ENCODE measurements at regions not wholly inside any gene's neighbourhood (a gene's known extent, or its start where the extent isn't known, plus 50 kb on each side); places are given as distances from the start of the nearest gene placed in this dataset.
"Not testable (repeated sequence)": the region's sequence is repeated elsewhere in the genome, so short reads cannot be mapped to it uniquely, and the experiment has no call there.

DNA sequence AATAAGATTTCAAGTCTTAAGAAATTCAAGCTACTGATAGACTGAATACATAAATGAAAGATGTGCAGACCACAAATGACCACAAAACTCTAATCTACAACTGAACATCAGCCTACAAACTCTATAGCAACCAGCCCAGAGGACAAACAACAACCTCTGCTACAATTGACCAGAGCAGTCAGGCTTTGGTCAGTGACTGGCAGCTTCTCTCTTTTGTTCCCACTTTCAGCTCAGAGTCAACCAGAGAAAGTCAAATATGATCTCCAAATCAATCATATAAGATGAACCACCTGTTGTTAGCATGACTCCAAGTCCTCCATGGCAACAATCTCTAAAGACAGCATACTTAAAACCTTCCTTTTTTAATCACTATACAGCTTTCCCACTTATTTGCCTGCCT lies 996.2 kb downstream of the SUCLG1 start:
- no peak overlapping the region for H3K4me3 ChIP-seq (ENCODE audit: low read length)
- no peak for DNase-seq (ENCODE audit: low read depth, low spot score)

DNA sequence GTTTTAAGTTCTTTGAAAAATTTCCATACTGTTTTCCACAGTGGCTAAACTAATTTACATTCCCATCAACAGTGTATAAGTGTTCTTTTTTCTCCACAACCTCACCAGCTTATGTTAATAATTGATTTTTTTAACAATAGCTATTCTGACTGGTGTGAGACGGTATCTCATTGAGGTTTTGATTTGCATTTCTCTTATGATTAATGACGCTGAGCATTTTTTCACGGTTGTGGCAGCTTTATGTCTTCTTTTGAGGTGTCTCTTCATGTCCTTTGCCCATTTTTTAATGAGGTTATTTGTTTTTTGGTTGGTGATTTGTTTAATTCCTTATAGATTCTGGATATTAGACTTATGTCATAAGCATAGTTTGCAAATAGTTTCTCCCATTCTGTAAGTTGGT lies 997.9 kb downstream of the SUCLG1 start:
- no peak for DNase-seq (ENCODE audit: low read depth, low spot score)
- H3K4me3 ChIP-seq (ENCODE audit: low read length), result no peak overlapping the region

DNA sequence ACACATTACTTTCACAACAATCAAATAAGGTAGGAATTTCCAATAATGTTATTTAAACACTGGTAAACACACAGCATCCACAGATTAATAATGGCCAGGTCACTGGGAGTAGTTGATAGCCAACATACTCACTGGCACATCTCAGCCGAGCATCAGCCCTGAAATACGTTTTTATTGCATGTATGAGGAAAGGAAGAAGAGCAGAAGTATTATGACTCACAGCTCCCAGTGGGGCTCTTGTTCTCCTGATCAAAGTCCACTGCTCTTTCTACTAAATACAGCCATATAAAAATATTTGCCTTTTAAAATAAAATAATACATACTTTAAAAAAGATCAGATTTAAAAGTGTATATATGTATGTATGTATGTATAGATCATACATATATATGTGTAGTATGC lies 999.6 kb downstream of the SUCLG1 start:
- no peak for DNase-seq (ENCODE audit: low read depth, low spot score)
- no peak overlapping the region for H3K4me3 ChIP-seq (ENCODE audit: low read length)

DNA sequence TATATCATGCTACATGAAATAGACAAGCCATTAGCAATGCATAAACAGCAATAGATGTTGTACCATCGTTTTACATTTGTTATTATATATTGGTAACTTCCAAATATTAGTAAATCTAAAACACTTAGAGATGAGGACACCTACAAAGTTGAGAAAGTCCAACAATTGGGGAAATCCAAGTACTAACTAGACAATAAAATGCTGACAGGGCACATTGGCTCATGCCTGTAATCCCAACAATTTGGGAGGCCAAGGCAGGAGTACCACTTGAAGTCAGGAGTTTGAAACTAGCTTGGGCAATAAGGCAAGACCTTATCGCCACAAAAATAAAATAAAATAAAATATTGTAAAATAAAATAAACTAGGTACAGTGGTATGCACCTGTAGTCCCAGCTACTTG lies 1023.1 kb downstream of the SUCLG1 start:
- no peak overlapping the region for H3K4me3 ChIP-seq (ENCODE audit: low read length)
- no peak for DNase-seq (ENCODE audit: low read depth, low spot score)

DNA sequence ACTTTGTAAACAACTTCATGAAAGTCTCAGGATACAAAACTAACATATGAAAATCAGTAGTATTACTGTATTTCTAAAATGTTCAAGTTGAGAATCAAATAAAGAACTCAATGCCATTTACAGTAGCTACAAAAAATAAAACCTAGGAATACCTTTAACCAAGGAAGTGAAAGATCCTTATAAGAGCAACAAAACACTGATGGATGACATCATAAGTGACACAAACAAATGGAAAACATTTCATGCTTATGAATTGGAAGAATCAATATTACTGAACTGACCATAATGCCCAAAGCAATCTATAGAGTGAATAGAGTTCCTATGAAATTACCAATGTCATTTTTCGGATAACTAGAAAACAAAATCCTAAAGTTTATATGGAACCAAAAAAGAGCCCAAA lies 1038.1 kb downstream of the SUCLG1 start:
- DNase-seq (ENCODE audit: low read depth, low spot score), result no peak
- no peak overlapping the region for H3K4me3 ChIP-seq (ENCODE audit: low read length)

DNA sequence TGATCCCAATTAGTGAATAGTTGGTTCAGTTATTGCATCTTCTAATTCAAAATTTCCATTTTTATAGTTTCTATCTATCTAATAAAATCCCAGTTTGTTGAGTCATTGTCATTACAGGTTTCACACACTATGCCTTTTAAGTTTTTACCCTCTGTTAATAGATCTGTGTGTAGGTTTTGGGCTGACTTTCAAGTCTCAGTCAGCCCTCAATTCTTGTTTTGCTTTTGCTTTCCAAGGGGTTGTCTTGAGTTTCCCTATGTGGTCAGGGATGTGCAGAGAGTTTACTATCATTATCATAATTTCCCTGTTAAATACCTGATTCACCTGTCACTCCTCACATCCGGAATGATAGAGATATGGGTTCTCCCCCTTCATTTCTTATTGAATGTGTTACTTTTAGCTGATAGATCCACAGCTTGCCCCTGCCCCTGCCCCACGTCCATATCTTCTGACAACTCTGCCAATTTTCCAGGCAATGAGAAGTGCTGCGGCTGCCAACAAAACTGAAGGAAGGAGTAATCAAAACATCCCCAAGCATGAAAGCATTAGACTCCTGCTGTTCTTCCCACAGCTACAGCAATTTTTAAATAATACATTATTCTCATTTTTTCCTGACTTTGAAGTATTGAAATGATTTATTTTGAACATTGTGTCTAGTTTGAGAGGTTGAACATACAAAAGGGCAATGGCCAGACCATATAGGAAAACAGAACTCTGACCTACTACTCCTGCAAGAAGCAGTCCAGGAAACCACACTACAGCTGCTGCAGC lies 1064.8 kb downstream of the SUCLG1 start:
- no peak for DNase-seq (ENCODE audit: low read depth, low spot score)
- H3K4me3 ChIP-seq (ENCODE audit: low read length), result no peak overlapping the region

DNA sequence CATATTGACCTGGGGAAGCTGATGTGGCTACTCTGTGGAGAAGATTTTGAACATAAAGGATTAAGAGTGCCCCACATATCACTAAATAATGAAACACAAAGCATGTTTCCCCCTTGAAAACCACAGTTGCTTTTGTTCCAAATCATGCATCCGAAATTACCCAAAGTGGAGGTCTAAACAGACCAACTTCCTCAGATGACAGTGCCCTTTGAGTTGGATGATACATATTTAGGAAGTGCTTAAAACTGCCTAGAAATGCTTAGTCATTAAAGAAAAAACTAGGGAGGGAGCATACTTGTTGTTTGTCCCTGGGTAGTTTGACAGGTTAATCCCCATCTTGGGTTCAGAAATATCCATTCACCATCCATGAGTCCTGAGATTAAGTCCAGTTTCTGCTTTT lies 1070.3 kb downstream of the SUCLG1 start:
- no peak for DNase-seq (ENCODE audit: low read depth, low spot score)
- H3K4me3 ChIP-seq (ENCODE audit: low read length), result no peak overlapping the region

DNA sequence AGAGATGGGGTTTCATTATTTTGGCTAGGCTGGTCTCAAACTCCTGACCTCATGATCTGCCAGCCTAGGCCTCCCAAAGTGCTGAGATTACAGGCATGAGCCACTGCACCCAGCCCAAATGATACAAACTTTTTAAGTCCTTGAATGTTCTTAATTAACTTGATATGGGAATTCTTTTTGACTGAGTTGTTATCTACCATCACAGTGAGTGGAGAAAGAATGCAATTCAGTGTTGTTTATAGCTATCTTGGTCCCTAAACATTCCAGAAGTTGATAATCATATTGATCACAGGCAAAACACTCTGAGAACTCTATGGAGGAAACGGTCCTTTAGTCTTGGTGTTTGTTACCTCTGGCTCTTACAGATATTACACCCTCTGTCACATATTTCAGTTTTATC lies 1072.5 kb downstream of the SUCLG1 start:
- no peak for DNase-seq (ENCODE audit: low read depth, low spot score)
- no peak overlapping the region for H3K4me3 ChIP-seq (ENCODE audit: low read length)

DNA sequence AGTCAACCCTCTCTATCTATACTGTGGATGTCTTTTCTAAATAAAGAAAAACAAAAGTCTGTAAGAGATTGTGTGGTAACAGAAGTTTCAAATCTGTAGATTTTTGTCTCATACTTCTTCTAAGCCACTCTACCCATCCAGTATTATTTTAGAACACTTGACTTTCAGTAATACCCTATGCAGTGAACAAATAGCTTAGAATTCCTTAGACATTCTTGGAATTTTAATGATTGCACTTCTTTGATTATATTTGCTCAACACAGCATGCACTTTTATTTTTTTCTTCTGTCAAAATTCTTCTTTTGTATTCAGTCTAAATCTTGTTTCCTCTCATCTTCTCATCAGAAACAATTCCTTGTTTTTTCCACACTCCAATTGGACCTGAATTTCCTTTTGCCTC lies 1080.2 kb downstream of the SUCLG1 start:
- DNase-seq (ENCODE audit: low read depth, low spot score), result no peak

DNA sequence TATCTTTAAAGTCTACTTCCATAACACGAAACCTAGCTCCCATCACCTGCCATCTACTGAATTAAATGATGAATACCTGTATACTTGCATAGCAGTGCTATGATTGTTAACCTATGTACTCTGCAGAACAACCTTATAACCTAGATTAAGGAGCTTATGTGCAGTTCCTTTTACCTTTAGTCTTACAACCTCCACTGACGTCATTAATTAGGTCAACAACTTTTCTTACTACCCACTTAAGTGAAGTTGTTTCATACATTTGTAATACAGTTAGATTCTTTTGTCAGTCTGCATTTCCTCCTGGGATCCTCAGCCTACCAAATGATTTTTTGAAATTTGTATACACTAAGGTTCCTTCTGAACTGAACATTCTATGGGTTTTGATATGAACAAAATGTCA lies 1082.3 kb downstream of the SUCLG1 start:
- no peak for DNase-seq (ENCODE audit: low read depth, low spot score)
- no peak overlapping the region for H3K4me3 ChIP-seq (ENCODE audit: low read length)

More for the DNA sequence above, 1080.2 kb downstream of the SUCLG1 start:
- H3K4me3 ChIP-seq (ENCODE audit: low read length), result no peak overlapping the region

DNA sequence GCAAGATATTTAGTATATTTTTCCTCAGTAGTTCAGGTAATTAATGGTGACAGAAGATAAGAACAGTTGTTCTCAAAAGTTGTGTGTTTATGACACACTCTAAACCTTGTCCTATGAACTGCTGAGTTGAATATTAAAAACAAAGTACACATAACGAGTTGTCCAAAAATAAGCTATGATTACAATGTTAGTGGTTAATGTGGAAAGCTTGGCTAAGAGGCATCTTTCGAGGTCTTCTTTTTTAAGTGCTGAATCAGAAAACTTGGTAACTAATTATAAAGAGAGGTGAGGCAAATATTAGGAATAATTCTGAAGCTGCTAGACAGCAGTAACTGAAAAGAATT lies 1088.7 kb downstream of the SUCLG1 start:
- no peak for DNase-seq (ENCODE audit: low read depth, low spot score)
- no peak overlapping the region for H3K4me3 ChIP-seq (ENCODE audit: low read length)

DNA sequence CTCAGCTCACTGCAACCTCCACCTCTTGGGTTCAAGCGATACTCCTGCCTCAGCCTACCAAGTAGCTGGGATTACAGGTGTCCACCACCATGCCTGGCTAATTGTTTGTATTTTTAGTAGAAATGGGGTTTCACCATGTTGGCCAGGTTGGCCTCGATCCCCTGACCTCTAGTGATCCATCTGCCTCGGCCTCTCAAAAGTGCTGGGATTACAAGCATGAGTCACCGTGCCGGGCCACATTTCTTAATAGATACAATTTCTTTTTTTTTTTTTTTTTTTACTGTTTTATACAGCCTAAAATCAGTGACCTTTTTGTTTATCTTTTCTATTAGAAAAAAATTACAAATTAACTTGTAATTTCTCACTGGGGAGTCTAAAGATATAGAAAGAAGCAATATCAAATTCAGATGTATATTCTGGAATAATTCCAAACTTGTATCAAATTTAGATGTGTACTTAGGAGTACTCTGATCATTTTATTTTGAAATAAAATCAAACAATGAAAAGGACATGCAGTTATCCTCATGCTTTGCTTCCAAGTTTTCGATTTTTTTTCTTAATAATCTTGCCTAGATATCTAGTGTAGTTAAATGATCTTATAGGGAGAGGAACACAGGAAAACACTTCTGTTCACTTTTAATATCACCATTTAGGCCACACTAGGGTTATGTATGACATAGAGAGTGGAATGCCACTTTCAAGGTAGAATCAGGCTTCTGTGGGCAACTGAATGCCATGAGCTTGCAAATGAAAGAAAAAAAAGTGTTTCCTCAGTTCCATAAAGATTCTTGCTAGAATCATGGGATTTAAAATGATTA lies 1089.3 kb downstream of the SUCLG1 start:
- H3K4me3 ChIP-seq (ENCODE audit: low read length), result no peak overlapping the region
- no peak for DNase-seq (ENCODE audit: low read depth, low spot score)

DNA sequence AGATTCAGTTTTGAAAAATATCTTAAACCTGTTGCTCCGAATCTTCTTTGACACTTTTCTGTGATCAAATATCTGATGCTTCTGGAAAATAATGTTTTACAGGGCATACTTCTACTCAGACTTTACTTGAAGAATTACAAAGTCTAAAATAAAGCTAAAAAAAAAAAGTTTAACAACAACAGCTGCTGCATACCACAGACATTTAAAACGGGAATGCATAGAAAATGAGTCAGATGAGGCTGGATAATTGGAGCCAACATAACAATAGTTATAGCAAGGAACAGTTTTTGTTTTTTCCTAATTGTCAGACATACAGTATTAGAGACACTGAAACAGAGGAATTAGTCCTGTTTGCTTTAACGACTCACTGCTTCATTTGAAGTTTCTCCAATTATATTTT lies 1090.2 kb downstream of the SUCLG1 start:
- no peak overlapping the region for H3K4me3 ChIP-seq (ENCODE audit: low read length)
- DNase-seq (ENCODE audit: low read depth, low spot score), result no peak

DNA sequence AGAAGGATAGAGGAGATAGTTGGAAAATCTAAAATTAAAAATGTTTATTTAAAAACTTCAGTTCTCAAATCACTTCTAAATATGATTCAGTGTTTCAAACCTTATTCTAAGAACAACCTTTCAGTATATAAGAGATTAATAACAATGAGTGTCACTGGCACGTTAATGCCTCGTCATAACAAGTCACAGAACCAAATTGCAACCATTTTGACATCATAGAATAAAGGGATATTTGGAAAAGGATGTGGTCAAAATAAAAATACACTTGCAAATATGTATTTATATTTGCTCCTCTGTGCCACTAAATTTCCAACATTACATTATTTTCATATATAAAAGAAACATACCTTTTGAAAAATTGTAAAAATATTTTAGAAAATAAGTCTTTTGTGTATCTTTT lies 1090.6 kb downstream of the SUCLG1 start:
- DNase-seq (ENCODE audit: low read depth, low spot score), result no peak

DNA sequence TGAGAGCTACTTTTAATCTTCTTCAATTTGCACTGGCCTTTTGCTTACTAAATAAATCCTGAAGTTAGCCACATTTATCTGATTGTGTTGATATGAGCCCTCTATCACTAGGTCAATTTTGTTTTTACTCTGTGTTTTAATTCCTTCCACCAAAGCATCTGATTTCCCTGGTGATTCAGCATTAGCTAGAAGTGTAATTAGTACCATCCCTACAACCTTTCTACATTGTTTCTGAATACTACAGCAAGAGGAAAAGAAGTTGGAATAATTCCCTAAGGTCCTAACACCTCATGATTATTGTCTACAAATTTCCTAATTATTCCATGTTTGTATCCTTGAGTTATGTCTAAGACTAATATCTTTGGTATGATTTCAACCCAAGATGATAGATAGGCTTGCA lies 1093.6 kb downstream of the SUCLG1 start:
- no peak for DNase-seq (ENCODE audit: low read depth, low spot score)
- no peak overlapping the region for H3K4me3 ChIP-seq (ENCODE audit: low read length)

More for the DNA sequence above, 1090.6 kb downstream of the SUCLG1 start:
- no peak overlapping the region for H3K4me3 ChIP-seq (ENCODE audit: low read length)

DNA sequence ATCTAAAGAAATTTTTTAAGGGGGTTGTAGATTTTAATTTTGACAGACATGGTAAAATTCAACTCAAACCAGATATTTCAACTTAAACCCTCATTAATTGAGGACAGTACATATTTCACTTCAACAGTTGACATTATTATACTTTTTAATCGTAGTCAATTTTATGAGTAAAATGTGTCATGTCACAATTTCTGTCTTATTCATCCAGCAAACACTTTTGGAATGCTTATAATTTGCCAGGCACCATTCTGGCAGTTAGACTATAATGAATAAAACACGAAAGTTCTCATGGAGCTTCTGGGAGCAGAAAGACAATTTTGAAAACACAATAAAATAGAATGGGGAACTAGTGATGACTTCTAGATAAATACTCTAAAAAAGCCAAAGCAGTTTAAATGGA lies 1094.8 kb downstream of the SUCLG1 start:
- no peak for DNase-seq (ENCODE audit: low read depth, low spot score)
- no peak overlapping the region for H3K4me3 ChIP-seq (ENCODE audit: low read length)

DNA sequence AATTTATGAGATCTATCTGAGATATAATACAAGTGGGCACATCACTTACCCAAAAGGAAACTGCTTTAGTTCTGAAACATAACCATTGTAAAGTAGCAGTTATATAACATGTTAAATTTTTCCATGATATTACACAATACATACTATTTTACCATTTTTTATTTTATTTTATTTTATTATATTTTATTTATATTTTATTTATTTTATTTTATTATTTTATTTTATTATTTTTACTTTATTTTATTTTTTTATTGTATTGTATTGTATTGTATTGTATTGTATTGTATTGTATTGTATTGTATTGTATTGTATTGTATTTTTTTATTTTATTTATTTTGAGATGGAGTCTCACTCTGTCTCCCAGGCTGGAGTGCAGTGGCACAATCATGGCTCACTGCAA lies 1095.9 kb downstream of the SUCLG1 start:
- not testable (repeated sequence) for DNase-seq (ENCODE audit: low read depth, low spot score); H3K4me3 ChIP-seq (ENCODE audit: low read length)

DNA sequence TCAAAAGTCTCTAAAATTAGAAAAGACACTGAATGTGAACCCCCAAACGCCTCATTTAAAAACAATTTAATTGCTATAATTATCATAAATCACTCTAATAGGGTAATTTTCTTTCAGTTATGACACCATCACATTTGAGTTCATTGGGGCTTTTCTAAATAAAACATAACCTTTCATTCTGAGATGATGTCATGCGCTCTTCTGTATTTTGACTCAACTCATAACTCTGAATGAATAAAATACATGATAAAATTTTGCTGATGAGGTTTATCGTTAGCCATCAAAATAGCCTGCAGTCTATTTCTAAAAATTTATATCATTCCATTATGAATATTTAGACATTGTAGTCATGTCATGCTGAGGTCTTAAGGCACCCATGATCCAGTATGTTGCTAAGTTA lies 1099.7 kb downstream of the SUCLG1 start:
- no peak for DNase-seq (ENCODE audit: low read depth, low spot score)
- H3K4me3 ChIP-seq (ENCODE audit: low read length), result no peak overlapping the region

DNA sequence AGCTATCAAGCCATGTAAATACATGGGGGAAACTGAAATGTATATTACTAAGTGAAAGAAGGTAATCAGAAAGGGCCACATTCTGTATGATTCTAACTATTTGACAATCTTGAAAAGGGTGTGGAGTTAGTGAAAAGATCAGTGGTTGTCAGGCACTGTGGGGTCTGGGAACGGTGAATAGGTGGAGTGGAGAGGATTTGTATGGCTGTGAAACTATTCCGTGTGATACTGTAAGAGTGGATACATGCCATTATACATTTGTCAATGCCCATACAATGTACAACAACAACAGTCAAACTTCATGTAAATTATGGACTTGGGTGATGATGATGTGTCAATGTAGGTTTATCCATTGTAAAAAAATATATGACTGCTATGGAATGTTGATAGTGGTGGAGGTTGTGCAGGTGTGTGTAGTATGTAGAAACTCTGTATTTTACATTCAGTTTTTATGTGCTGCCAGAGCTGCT lies 1116.2 kb downstream of the SUCLG1 start:
- no peak overlapping the region for H3K4me3 ChIP-seq (ENCODE audit: low read length)
- no peak for DNase-seq (ENCODE audit: low read depth, low spot score)

DNA sequence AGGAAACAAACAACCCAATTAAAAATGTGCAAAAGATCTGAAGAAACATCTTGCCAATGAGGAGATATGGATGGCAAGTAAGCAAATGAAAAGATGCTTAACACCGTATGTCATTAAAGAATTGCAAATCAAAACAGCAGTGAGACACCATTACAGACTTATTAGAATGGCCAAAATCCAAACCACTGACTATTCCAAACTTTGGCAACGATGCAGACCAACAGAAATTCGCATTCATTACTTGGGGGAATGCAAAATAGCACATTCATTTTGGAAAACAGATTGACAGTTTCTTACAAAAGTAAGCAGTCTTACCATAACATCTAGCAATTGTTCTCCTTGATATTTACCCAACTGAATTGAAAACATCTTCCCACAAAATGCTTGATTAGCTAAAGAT lies 1118.7 kb downstream of the SUCLG1 start:
- DNase-seq (ENCODE audit: low read depth, low spot score), result no peak
- H3K4me3 ChIP-seq (ENCODE audit: low read length), result no peak overlapping the region

DNA sequence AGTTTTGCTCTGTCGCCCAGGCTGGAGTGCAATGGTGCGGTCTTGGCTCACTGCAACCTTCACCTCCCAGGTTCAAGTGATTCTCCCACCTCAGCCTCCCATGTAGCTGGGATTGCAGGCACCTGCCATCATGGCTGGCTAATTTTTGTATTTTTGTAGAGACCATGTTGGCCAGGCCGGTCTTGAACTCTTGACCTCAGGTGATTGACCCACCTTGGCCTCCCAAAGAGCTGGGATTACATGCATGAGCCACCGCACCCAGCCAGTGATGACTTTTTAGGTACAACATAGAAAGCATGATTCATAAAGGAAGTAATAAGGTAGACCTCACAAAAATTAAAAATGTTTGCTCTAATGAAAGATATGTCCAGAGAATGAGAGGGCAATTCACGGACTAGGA lies 1119.1 kb downstream of the SUCLG1 start:
- H3K4me3 ChIP-seq (ENCODE audit: low read length); DNase-seq (ENCODE audit: low read depth, low spot score): not testable (repeated sequence)
